IPS-18a (cell line): ENCODE measurements at regions not wholly inside any gene's neighbourhood (a gene's known extent, or its start where the extent isn't known, plus 50 kb on each side); places are given as distances from the start of the nearest gene placed in this dataset.
"Not testable (repeated sequence)": the region's sequence is repeated elsewhere in the genome, so short reads cannot be mapped to it uniquely, and the experiment has no call there.

Experiments
- H3K27ac ChIP-seq: one replicate; pipeline ENCODE4 v1.5.1; 2013; ENCODE audit warnings: low read length
- H3K27me3 ChIP-seq: one replicate; pipeline ENCODE4 v1.6.1; 2013; ENCODE audit warnings: mild to moderate bottlenecking, low read length; ENCODE audit not compliant: control insufficient read depth, insufficient read depth
- H3K36me3 ChIP-seq: one replicate; pipeline ENCODE4 v1.6.1; 2013; ENCODE audit warnings: low read depth, low read length; ENCODE audit not compliant: control insufficient read depth
- H3K4me1 ChIP-seq: one replicate; pipeline ENCODE4 v1.6.1; 2013; ENCODE audit warnings: low read depth, low read length; ENCODE audit not compliant: control insufficient read depth
- H3K4me3 ChIP-seq: one replicate; pipeline ENCODE4 v1.5.1; 2013; ENCODE audit warnings: low read length
- H3K9ac ChIP-seq: one replicate; pipeline ENCODE4 v1.6.1; 2013; ENCODE audit warnings: mild to moderate bottlenecking, low read length, moderate library complexity
- H3K9me3 ChIP-seq: one replicate; pipeline ENCODE4 v1.6.1; 2013; ENCODE audit warnings: low read depth, low read length; ENCODE audit not compliant: control insufficient read depth

DNA sequence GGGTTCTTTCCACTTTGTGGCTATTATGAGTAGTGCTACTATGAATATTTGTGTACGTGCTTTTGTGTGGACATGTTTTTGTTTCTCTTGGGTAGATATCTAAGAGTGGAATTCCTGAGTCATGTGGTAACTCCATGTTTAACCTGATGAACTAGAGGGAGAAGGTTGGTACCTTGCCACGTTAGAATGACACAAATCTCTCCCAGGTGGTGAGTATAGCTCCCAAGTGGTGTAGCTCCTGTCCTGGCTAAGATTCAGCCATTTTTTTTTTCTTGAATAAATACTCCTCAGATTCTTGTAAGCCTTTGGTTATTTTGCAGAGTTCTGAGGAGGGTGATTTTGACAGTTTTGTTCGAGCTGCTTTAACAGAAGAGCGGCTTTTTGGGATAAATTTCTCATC lies 83.2 kb upstream of the DPP6 start:
- not testable (repeated sequence) for H3K4me3 ChIP-seq

GRCh38 chr7:153974603-153975002 lies 77.6 kb upstream of the DPP6 start:
- not testable (repeated sequence) for H3K4me3 ChIP-seq, H3K9me3 ChIP-seq, H3K4me1 ChIP-seq, H3K9ac ChIP-seq, H3K36me3 ChIP-seq, H3K27ac ChIP-seq, H3K27me3 ChIP-seq

More for the DNA sequence above, 83.2 kb upstream of the DPP6 start:
- not testable (repeated sequence) for H3K27me3 ChIP-seq, H3K27ac ChIP-seq, H3K4me1 ChIP-seq, H3K9me3 ChIP-seq, H3K9ac ChIP-seq, H3K36me3 ChIP-seq

DNA sequence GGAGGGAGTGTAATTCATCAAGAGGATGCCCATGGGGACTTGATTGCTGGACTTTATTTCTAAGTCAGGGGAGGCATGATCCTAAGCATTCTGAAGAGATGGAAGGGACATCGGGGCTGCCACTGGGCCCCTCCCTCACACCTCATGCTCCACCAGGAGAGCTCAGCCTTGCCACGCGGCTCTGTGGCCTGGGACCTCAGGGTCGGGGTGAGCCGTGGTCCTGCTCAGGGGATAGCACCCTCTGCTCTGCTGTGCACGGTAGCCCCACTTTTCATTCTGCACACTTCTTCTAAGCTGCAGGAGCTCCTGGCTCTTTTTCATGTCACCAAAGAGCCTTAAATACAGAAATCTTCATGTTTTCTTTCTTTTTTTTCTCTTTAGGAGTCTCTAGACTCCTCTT lies 75.5 kb upstream of the DPP6 start:
- not testable (repeated sequence) for H3K4me1 ChIP-seq, H3K9ac ChIP-seq, H3K4me3 ChIP-seq, H3K27ac ChIP-seq, H3K36me3 ChIP-seq, H3K27me3 ChIP-seq, H3K9me3 ChIP-seq

- not testable (repeated sequence) for H3K9ac ChIP-seq
Observed at GRCh38 chr7:153983186-153983585, 69.0 kb upstream of the DPP6 start.

GRCh38 chr7:153989066-153989627 lies 63.1 kb upstream of the DPP6 start:
- not testable (repeated sequence) for H3K27me3 ChIP-seq, H3K9me3 ChIP-seq, H3K36me3 ChIP-seq, H3K9ac ChIP-seq, H3K4me1 ChIP-seq, H3K27ac ChIP-seq, H3K4me3 ChIP-seq

More at GRCh38 chr7:153983186-153983585, 69.0 kb upstream of the DPP6 start:
- not testable (repeated sequence) for H3K27me3 ChIP-seq, H3K36me3 ChIP-seq, H3K9me3 ChIP-seq, H3K4me1 ChIP-seq, H3K27ac ChIP-seq, H3K4me3 ChIP-seq

DNA sequence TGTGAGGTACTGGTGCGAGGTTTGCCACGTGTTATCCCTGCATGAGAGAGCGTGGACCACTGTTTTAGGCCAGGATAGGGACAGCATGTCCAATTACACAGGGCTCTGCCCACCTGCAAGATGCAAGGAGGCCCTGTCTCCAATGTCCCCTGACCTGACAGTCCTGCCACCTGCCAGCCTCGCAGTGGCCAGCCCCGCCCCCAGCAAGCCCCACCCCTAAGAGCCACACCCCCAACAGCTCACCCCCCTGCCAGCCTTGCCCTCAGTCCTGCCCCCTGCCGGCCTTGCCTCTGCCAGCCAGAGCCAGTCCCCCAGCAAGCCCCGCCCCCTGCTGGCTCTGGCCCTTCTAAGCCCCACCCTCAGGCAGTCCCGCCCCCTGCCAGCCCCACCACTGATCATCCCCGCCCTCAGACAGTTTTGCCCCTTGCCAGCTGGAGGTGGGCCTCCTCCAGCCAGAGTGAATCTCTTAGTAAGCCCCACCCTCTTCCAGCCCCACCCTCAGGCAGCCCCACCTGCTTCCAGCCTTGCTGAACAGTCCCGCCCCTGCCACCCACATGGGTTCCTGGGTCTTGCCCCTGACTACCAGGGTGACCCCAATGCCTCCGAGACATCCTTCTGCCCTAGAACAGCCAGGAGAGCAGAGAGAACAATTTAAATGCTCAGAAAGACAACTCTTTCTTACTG lies 62.3 kb upstream of the DPP6 start:
- not testable (repeated sequence) for H3K9ac ChIP-seq, H3K9me3 ChIP-seq, H3K4me3 ChIP-seq, H3K4me1 ChIP-seq, H3K27me3 ChIP-seq, H3K27ac ChIP-seq, H3K36me3 ChIP-seq

- H3K9ac ChIP-seq, H3K36me3 ChIP-seq: not testable (repeated sequence)
Observed at GRCh38 chr7:153991471-153991870, 60.7 kb upstream of the DPP6 start.

DNA sequence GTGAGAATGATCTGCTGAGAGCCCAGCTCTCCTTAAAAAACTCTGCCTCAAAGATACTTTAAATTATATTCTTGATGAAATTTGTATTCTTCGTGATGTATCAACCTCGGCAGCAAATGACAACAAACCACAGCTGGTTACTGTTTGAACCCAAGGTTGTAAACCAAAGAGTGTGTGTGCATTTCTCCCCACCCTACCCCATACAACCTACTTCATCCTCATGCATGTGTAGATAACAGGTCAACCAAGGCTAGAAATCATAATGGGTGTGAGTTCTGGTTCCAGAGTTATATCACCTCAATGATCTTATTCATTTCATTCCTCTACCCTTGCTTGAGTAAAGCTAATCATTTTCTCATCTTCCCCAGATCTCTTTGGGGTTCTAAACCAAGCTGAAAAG lies 58.8 kb upstream of the DPP6 start:
- H3K27ac ChIP-seq, H3K9ac ChIP-seq, H3K9me3 ChIP-seq, H3K4me1 ChIP-seq, H3K27me3 ChIP-seq, H3K36me3 ChIP-seq, H3K4me3 ChIP-seq: not testable (repeated sequence)

More at GRCh38 chr7:153991471-153991870, 60.7 kb upstream of the DPP6 start:
- not testable (repeated sequence) for H3K27me3 ChIP-seq, H3K4me1 ChIP-seq, H3K4me3 ChIP-seq, H3K9me3 ChIP-seq, H3K27ac ChIP-seq

GRCh38 chr7:153998896-153999295 lies 53.3 kb upstream of the DPP6 start:
- not testable (repeated sequence) for H3K9me3 ChIP-seq, H3K27ac ChIP-seq, H3K36me3 ChIP-seq, H3K27me3 ChIP-seq, H3K9ac ChIP-seq, H3K4me1 ChIP-seq, H3K4me3 ChIP-seq
